Vagina (tissue), 2 donors: ENCODE measurements at regions not wholly inside any gene's neighbourhood (a gene's known extent, or its start where the extent isn't known, plus 50 kb on each side); places are given as distances from the start of the nearest gene placed in this dataset.

ENCODE experiments used
- DNase-seq, 2 donors: peaks; one replicate each; pipeline ENCODE4 v3.0.0-alpha.2; 2017; ENCODE audit errors: extremely low spot score in 2 of 2
- H3K27ac ChIP-seq: fragments of 200-600 bp; sonication (generic); one replicate; pipeline ENCODE4 v1.5.1; 2019
- H3K27me3 ChIP-seq: fragments of 200-600 bp; sonication (generic); one replicate; pipeline ENCODE4 v1.5.1; 2019
- H3K36me3 ChIP-seq, 2 donors: fragments of 200-600 bp; sonication (generic); one replicate each; pipeline ENCODE4 v1.5.1; 2017 to 2019
- H3K4me1 ChIP-seq: fragments of 200-600 bp; sonication (generic); one replicate; pipeline ENCODE4 v1.5.1; 2019
- H3K4me3 ChIP-seq, 2 donors: fragments of 200-600 bp; sonication (generic); 1 replicate in 1 of 2; 2 replicates in 1 of 2; pipeline ENCODE4 v1.5.1; 2016 to 2019
- H3K9me3 ChIP-seq: fragments of 200-600 bp; sonication (generic); one replicate; pipeline ENCODE4 v1.5.1; 2019
- POLR2A ChIP-seq, 2 donors: fragments of 450-650 bp; IDR thresholded peaks; one replicate each; pipeline ENCODE4 v1.6.1; 2017; ENCODE audit warnings: antibody characterized with exemption in 2 of 2, mild to moderate bottlenecking in 2 of 2, moderate library complexity in 2 of 2
- POLR2AphosphoS5 ChIP-seq, 2 donors: sonication (generic); formaldehyde crosslinking; IDR thresholded peaks; one replicate each; pipeline ENCODE4 v1.9.0; 2017; ENCODE audit warnings: antibody characterized with exemption in 2 of 2, mild to moderate bottlenecking in 2 of 2, low read depth in 1 of 2; ENCODE audit not compliant: insufficient read depth in 1 of 2
- intact Hi-C: fragments of 100-400 bp; cut with DNase I; formaldehyde crosslinking; loops from one replicate; pipeline ENCODE4 v1.15.1; 2023
- TF ChIP-seq, protein P1 (sequence below), 3 experiments: fragments of 450-650 bp in 2 of 3; fragments of 200-600 bp in 1 of 3; sonication (generic) in 1 of 3; IDR thresholded peaks; one replicate each; pipeline ENCODE4 v1.5.1; 2017 to 2019; ENCODE audit warnings: antibody characterized with exemption in 3 of 3, mild to moderate bottlenecking in 2 of 3, moderate library complexity in 2 of 3

DNA sequence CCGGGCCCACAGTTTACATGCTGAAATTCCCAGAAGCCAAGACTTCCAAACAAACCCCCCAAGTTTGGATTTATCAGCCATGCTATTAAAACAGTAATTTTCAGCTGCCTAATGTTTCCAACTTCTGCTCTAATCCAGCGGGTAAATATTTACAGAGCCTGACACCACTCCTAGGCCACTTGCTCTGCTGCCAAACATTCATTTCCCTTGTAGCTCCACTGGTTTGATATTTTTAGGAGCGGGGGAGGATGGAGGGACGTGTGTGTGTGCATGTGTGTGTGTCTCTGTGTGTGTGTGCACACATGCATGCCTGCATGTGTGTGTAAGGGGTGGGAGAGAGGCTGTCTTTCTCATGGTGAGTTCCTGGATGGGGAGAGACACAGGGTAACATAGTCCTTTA, 115.7 kb upstream of the PJA1 start:
- TF ChIP-seq POLR2A (IDR thresholded peaks at IDR 0.05) (no peak), POLR2AphosphoS5 (IDR thresholded peaks at IDR 0.05; ENCODE audit: insufficient read depth in 1 of 2, low read depth in 1 of 2) (no peak)
- TF ChIP-seq, protein P1, sequence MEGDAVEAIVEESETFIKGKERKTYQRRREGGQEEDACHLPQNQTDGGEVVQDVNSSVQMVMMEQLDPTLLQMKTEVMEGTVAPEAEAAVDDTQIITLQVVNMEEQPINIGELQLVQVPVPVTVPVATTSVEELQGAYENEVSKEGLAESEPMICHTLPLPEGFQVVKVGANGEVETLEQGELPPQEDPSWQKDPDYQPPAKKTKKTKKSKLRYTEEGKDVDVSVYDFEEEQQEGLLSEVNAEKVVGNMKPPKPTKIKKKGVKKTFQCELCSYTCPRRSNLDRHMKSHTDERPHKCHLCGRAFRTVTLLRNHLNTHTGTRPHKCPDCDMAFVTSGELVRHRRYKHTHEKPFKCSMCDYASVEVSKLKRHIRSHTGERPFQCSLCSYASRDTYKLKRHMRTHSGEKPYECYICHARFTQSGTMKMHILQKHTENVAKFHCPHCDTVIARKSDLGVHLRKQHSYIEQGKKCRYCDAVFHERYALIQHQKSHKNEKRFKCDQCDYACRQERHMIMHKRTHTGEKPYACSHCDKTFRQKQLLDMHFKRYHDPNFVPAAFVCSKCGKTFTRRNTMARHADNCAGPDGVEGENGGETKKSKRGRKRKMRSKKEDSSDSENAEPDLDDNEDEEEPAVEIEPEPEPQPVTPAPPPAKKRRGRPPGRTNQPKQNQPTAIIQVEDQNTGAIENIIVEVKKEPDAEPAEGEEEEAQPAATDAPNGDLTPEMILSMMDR (IDR thresholded peaks at IDR 0.05) = no peak
- no peaks in the 10 kb centered on the region for H3K9me3 ChIP-seq
- intact Hi-C loops = no loop called here
- H3K27ac ChIP-seq = no peak overlapping the region
- H3K36me3 ChIP-seq = no peaks in the 10 kb centered on the region
- no peaks in the 10 kb centered on the region for H3K4me1 ChIP-seq
- DNase-seq = no peak
- H3K4me3 ChIP-seq = no peak overlapping the region
- H3K27me3 ChIP-seq = no peaks in the 10 kb centered on the region

DNA sequence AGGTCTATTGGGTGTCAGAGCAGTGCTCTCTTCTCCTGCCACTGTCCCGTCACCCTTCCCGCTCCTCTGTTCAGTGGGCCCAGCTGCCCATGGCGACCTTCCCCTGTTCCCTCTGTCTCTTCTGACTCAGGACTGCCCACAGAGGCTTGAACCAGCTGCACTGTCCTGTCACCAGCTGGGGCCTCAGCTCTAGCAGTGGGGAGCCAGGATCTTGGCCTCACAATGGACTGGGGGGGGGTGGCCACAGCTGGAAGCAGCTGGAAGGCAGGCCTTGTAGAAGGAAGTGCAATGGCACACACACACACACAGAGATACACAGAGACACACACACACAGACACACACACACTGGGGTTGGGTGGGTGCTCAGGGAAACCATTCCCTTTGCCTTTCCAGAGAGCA, 114.0 kb upstream of the PJA1 start:
- TF ChIP-seq, protein P1 (IDR thresholded peaks at IDR 0.05) = no peak
- no peak for TF ChIP-seq POLR2AphosphoS5 (IDR thresholded peaks at IDR 0.05; ENCODE audit: insufficient read depth in 1 of 2, low read depth in 1 of 2)
- no peak for TF ChIP-seq POLR2A (IDR thresholded peaks at IDR 0.05)
- no peaks in the 10 kb centered on the region for H3K4me1 ChIP-seq
- DNase-seq = no peak
- H3K27ac ChIP-seq = no peak overlapping the region
- no peaks in the 10 kb centered on the region for H3K9me3 ChIP-seq
- no peaks in the 10 kb centered on the region for H3K36me3 ChIP-seq
- no peaks in the 10 kb centered on the region for H3K27me3 ChIP-seq
- intact Hi-C loops = no loop called here
- no peak overlapping the region for H3K4me3 ChIP-seq

DNA sequence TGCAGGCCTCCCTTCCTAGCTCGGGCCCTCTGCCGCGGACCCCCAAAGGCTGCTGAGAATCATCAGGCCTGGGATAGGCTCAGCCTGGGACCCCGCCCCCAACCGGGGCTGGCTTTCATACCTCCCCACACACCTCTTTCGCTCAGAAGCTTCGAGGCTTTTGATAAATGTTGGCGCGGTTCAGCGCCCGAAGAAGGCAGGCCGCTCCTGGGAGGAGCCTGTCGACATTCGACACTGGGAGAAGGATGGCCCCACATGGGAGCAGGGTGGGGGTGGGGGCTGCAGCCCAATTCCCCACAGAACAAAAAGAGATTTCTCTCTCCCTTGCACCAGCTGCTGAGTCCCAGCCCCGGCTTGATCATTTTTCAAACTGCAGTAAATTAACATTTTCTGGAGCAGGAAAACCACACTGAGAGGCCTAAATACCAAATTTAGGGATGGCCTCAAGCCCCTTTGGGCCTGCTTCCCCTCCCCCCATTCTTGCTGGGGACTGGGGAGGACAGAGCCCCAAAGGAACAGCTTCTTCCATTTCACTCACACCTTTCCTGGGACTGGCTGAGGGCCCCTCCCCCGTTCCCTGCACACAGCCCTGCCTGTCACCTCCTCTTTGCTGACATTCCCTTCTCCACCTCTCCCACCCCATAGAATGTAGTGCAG, 112.9 kb upstream of the PJA1 start:
- no peak overlapping the region for H3K27ac ChIP-seq

DNA sequence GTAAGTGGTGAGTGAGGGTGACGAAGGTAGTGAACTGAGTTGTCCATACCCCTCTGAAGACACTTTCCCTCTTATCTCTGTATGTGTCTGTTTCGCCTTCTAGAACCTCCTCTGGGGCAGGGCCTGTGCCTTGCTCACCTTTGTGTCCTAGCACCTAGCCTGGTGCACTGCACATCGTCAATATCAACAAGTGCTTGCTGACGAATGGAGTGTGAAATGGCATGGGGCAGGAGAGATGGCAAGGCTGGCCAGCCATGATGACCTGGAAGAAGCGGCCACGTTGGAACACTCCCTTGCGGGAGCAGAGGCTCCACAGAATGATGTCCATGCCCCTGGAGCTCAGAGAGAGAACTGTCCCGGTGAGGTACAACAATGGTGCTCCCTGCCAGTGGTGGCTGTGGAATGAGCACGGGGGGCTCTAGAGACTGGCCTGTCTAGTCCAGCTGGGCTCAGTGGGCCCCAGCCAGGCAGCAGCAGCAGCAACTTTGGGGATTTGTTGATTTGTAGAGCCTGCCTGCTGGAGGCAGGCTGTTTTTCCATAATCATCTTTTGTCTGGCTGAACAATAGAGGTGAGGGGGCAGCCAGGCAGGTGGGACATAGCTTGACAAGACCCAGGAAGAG, 112.2 kb upstream of the PJA1 start:
- Histone ChIP-seq H3K27me3 (no peaks in the 10 kb centered on the region), H3K4me3 (no peak overlapping the region), H3K4me1 (no peaks in the 10 kb centered on the region), H3K27ac (no peak overlapping the region), H3K9me3 (no peaks in the 10 kb centered on the region), H3K36me3 (no peaks in the 10 kb centered on the region)
- intact Hi-C loops = no loop called here
- DNase-seq = no peak
- TF ChIP-seq, protein P1 (IDR thresholded peaks at IDR 0.05) = no peak
- TF ChIP-seq POLR2A (IDR thresholded peaks at IDR 0.05) (no peak), POLR2AphosphoS5 (IDR thresholded peaks at IDR 0.05; ENCODE audit: insufficient read depth in 1 of 2, low read depth in 1 of 2) (no peak)

More for the DNA sequence above, 112.9 kb upstream of the PJA1 start:
- Histone ChIP-seq H3K36me3 (no peaks in the 10 kb centered on the region), H3K9me3 (no peaks in the 10 kb centered on the region), H3K4me1 (no peaks in the 10 kb centered on the region), H3K4me3 (no peak overlapping the region), H3K27me3 (no peaks in the 10 kb centered on the region)
- no peak for DNase-seq
- no peak for TF ChIP-seq POLR2A (IDR thresholded peaks at IDR 0.05)
- no peak for TF ChIP-seq POLR2AphosphoS5 (IDR thresholded peaks at IDR 0.05; ENCODE audit: insufficient read depth in 1 of 2, low read depth in 1 of 2)
- TF ChIP-seq, protein P1 (IDR thresholded peaks at IDR 0.05) = no peak
- intact Hi-C loops = no loop called here

DNA sequence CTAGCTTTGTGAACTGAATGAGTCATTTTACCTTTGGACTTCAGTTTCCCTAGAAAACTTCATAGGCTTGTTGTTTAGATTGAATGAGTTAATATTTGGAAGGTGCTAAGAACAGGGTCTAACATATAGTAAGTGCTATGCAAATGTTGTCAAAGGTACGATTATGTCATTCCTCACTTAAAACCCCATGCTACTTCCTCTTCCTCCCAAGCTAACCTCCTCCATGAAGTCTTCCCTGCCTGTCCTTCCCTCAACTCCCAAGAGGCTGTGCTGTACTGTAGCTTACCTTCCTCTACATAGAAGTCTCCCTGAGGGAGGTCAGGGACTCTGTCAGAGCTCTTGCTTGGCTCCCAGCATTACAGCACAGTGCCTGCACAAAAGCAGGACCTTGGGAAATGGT, 103.4 kb upstream of the PJA1 start:
- TF ChIP-seq, protein P1 (IDR thresholded peaks at IDR 0.05) = no peak
- no peak for TF ChIP-seq POLR2AphosphoS5 (IDR thresholded peaks at IDR 0.05; ENCODE audit: insufficient read depth in 1 of 2, low read depth in 1 of 2)
- no peak for TF ChIP-seq POLR2A (IDR thresholded peaks at IDR 0.05)
- H3K27me3 ChIP-seq = no peaks in the 10 kb centered on the region
- H3K27ac ChIP-seq = no peak overlapping the region
- no peak for DNase-seq
- intact Hi-C loops = no loop called here
- H3K9me3 ChIP-seq = no peaks in the 10 kb centered on the region
- H3K4me1 ChIP-seq = no peaks in the 10 kb centered on the region
- no peak overlapping the region for H3K4me3 ChIP-seq
- no peaks in the 10 kb centered on the region for H3K36me3 ChIP-seq
